Keratinocyte (primary cell): ENCODE measurements at regions not wholly inside any gene's neighbourhood (a gene's known extent, or its start where the extent isn't known, plus 50 kb on each side); places are given as distances from the start of the nearest gene placed in this dataset.
A peak's percentile ranks its signal among the peaks of the same experiment; 100 is the strongest.

Source experiments
- DNase-seq: peaks from one replicate; pipeline ENCODE4 v3.0.0-alpha.2; 2011; ENCODE audit warnings: low read depth, missing footprints, low spot score
- FAIRE-seq: peaks from 2 replicates; lab custom pipeline; 2011; peaks lifted over from hg19 to GRCh38; lab: Jason Lieb, UNC
- H2AFZ ChIP-seq: 2 replicates; pipeline ENCODE4 v1.6.0; 2012; ENCODE audit warnings: low read length, control low read depth, inconsistent platforms; ENCODE audit not compliant: control insufficient read depth
- H3K27ac ChIP-seq: 2 replicates; pipeline ENCODE4 v1.5.1; 2011; ENCODE audit warnings: low read length; ENCODE audit not compliant: control insufficient read depth, insufficient read depth
- H3K27me3 ChIP-seq: 3 replicates; pipeline ENCODE4 v1.6.0; 2011; ENCODE audit warnings: low read length; ENCODE audit not compliant: control insufficient read depth, insufficient read depth; ENCODE audit errors: extremely low read depth
- H3K36me3 ChIP-seq, 2 experiments: 2 replicates in 1 of 2; 3 replicates in 1 of 2; pipeline ENCODE4 v1.5.1; 2011; ENCODE audit warnings: low read length in 2 of 2, mild to moderate bottlenecking in 1 of 2; ENCODE audit not compliant: control insufficient read depth in 2 of 2, insufficient read depth in 2 of 2; ENCODE audit errors: extremely low read depth in 1 of 2
- H3K4me1 ChIP-seq: 3 replicates; pipeline ENCODE4 v1.5.1; 2011; ENCODE audit warnings: low read length; ENCODE audit not compliant: control insufficient read depth, insufficient read depth; ENCODE audit errors: extremely low read depth
- H3K4me2 ChIP-seq: 3 replicates; pipeline ENCODE4 v1.6.0; 2011; ENCODE audit warnings: low read depth, low read length; ENCODE audit not compliant: control insufficient read depth, insufficient read depth; ENCODE audit errors: extremely low read depth
- H3K4me3 ChIP-seq, 3 experiments: fragments of 200-600 bp in 1 of 3; sonication (generic) in 1 of 3; 2 replicates in 2 of 3; 3 replicates in 1 of 3; pipeline ENCODE4 v1.5.1; 2011 to 2016; ENCODE audit warnings: low read length in 3 of 3, mild to moderate bottlenecking in 3 of 3, control low read depth in 2 of 3, inconsistent platforms in 1 of 3, low read depth in 1 of 3, mixed read lengths in 1 of 3, mixed run types in 1 of 3, moderate library complexity in 1 of 3; ENCODE audit not compliant: control insufficient read depth in 2 of 3, insufficient read depth in 2 of 3; ENCODE audit errors: extremely low read depth in 1 of 3
- H3K79me2 ChIP-seq: 2 replicates; pipeline ENCODE4 v1.6.0; 2012; ENCODE audit warnings: low read length; ENCODE audit not compliant: control insufficient read depth, insufficient read depth
- H3K9ac ChIP-seq: 3 replicates; pipeline ENCODE4 v1.6.0; 2011; ENCODE audit warnings: low read length; ENCODE audit not compliant: control insufficient read depth, insufficient read depth; ENCODE audit errors: extremely low read depth
- H3K9me1 ChIP-seq: 3 replicates; pipeline ENCODE4 v1.6.0; 2011; ENCODE audit warnings: low read length; ENCODE audit not compliant: control insufficient read depth, insufficient read depth; ENCODE audit errors: extremely low read depth
- H3K9me3 ChIP-seq: 2 replicates; pipeline ENCODE4 v1.5.1; 2012; ENCODE audit warnings: low read depth, low read length; ENCODE audit not compliant: control insufficient read depth
- H4K20me1 ChIP-seq: 3 replicates; pipeline ENCODE4 v1.6.0; 2011; ENCODE audit warnings: low read length; ENCODE audit not compliant: control insufficient read depth, insufficient read depth; ENCODE audit errors: extremely low read depth
- CTCF ChIP-seq, 3 experiments: IDR thresholded peaks in 1 of 3; conservative IDR thresholded peaks in 1 of 3; optimal IDR thresholded peaks in 1 of 3; 2 replicates in 2 of 3; 3 replicates in 1 of 3; pipeline versions ENCODE3 to v1.5.1; 2011; ENCODE audit warnings: low read length in 3 of 3, mild to moderate bottlenecking in 3 of 3, moderate library complexity in 2 of 3, control low read depth in 1 of 3, inconsistent platforms in 1 of 3; ENCODE audit not compliant: insufficient read depth in 2 of 3; ENCODE audit errors: extremely low read depth in 1 of 3
- EZH2 ChIP-seq: IDR thresholded peaks from one replicate; pipeline ENCODE4 v1.6.1; 2012; ENCODE audit warnings: inconsistent platforms, mild to moderate bottlenecking, low read length, moderate library complexity
- dilution Hi-C: fragments of 300-500 bp; cut with MboI; formaldehyde crosslinking; loops from one replicate; pipeline ENCODE4 v1.7.0; 2020; ENCODE audit warnings: low sequenced_read_pairs; ENCODE audit not compliant: extremely low pct_ligation_motif_present

- no peak overlapping the region for H3K4me2 ChIP-seq
- H3K27ac ChIP-seq, result no peak overlapping the region
- no peaks in the 10 kb centered on the region for H3K9me3 ChIP-seq
- H3K27me3 ChIP-seq, result no peaks in the 10 kb centered on the region
- DNase-seq, result no peak
- no peaks in the 10 kb centered on the region for H4K20me1 ChIP-seq
- dilution Hi-C loops, result no loop called here
- H2AFZ ChIP-seq, result no peak overlapping the region
- FAIRE-seq, result no peak
- no peaks in the 10 kb centered on the region for H3K9me1 ChIP-seq
- H3K36me3 ChIP-seq, result no peaks in the 10 kb centered on the region
- H3K4me1 ChIP-seq, result peaks cover 15% of the 10 kb centered on the region
- H3K79me2 ChIP-seq, result no peaks in the 10 kb centered on the region
- H3K4me3 ChIP-seq, result no peak overlapping the region
- no peak for TF ChIP-seq EZH2
- TF ChIP-seq CTCF (optimal IDR thresholded peaks at IDR 0.05 in 1 of 3, IDR thresholded peaks at IDR 0.05 in 1 of 3, conservative IDR thresholded peaks at IDR 0.05 in 1 of 3; ENCODE audit: extremely low read depth in 1 of 3, insufficient read depth in 2 of 3, low read length in 3 of 3), result no peak
- no peak overlapping the region for H3K9ac ChIP-seq
These were observed 224.9 kb upstream of the STARD13 start for GRCh38 chr13:33510350-33510970.

DNA sequence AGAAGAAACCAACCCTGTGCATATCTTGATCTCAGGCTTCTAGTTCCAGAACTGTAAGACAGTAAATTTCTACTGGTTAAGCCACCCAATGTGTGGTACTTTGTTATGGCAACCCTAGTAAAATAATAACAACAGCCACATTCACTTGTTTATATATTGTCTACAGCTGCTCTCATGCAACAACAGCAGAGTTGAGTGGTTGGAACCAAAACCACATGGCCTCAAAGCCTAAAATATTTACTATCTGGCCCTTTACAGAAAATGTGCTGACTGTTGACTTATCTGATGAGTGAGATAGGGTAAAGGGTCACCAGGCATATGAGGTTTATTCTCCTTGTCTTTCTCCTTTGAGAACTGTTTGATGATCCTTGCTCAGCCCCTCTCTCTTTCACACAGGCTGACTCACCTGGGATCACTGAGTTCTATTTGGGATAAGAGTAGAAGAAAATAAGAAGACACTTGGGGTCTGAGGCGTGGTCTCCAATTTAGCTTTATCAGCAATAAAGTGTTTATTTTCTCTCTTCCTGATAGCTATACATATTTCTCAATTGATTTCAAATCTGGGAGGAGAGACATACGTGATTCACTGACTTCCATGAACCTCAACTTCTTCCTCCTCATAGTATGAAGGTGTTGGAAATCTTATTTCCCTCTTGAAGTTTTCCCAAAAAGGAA is 227.5 kb upstream of the STARD13 start:
- H3K27me3 ChIP-seq, result no peaks in the 10 kb centered on the region
- dilution Hi-C loops, result no loop called here
- H3K79me2 ChIP-seq, result no peaks in the 10 kb centered on the region
- H4K20me1 ChIP-seq, result no peaks in the 10 kb centered on the region
- H3K4me1 ChIP-seq, result peaks cover 15% of the 10 kb centered on the region
- DNase-seq (no peak), FAIRE-seq (no peak)
- no peak overlapping the region for H3K4me2 ChIP-seq
- no peaks in the 10 kb centered on the region for H3K9me1 ChIP-seq
- no peak overlapping the region for H3K9ac ChIP-seq
- H3K4me3 ChIP-seq, result no peak overlapping the region
- no peaks in the 10 kb centered on the region for H3K9me3 ChIP-seq
- no peaks in the 10 kb centered on the region for H3K36me3 ChIP-seq
- no peak for TF ChIP-seq CTCF (optimal IDR thresholded peaks at IDR 0.05 in 1 of 3, IDR thresholded peaks at IDR 0.05 in 1 of 3, conservative IDR thresholded peaks at IDR 0.05 in 1 of 3; ENCODE audit: extremely low read depth in 1 of 3, insufficient read depth in 2 of 3, low read length in 3 of 3)
- no peak for TF ChIP-seq EZH2
- H3K27ac ChIP-seq, result no peak overlapping the region
- peak overlapping the region; percentile 16 for H2AFZ ChIP-seq
